DND-41 (cell line): ENCODE measurements at regions not wholly inside any gene's neighbourhood (a gene's known extent, or its start where the extent isn't known, plus 50 kb on each side); places are given as distances from the start of the nearest gene placed in this dataset.

Experiments
- ATAC-seq: fragments of 200-7000 bp; cut with Tn5 transposase; 3 replicates; pipeline ENCODE4 v1.9.1; 2021; ENCODE audit warnings: low read depth; ENCODE audit not compliant: insufficient read depth
- DNase-seq: peaks from one replicate; pipeline ENCODE4 v3.0.0-alpha.2; 2020
- H2AFZ ChIP-seq: 2 replicates; pipeline ENCODE4 v1.6.0; 2012; ENCODE audit warnings: low read depth, low read length
- H3K27ac ChIP-seq: 2 replicates; pipeline ENCODE4 v1.5.1; 2012; ENCODE audit warnings: low read length, inconsistent platforms
- H3K27me3 ChIP-seq: fragments of 200-600 bp; sonication (generic); 2 replicates; pipeline ENCODE4 v1.6.0; 2012; ENCODE audit warnings: low read length, mild to moderate bottlenecking, inconsistent platforms; ENCODE audit not compliant: insufficient read depth, poor library complexity
- H3K36me3 ChIP-seq: 2 replicates; pipeline ENCODE4 v1.5.1; 2012; ENCODE audit warnings: low read length, inconsistent platforms; ENCODE audit not compliant: insufficient read depth
- H3K4me1 ChIP-seq: 2 replicates; pipeline ENCODE4 v1.5.1; 2012; ENCODE audit warnings: mild to moderate bottlenecking, low read length; ENCODE audit not compliant: insufficient read depth
- H3K4me2 ChIP-seq: 2 replicates; pipeline ENCODE4 v1.6.0; 2012; ENCODE audit warnings: mild to moderate bottlenecking, moderate library complexity, low read length, inconsistent platforms; ENCODE audit not compliant: insufficient read depth
- H3K4me3 ChIP-seq, 2 experiments: fragments of 200-600 bp in 1 of 2; shearing (Covaris generic) in 1 of 2; 2 replicates each; pipeline ENCODE4 v1.5.1; 2012 to 2016; ENCODE audit warnings: inconsistent platforms in 2 of 2, low read length in 2 of 2, mild to moderate bottlenecking in 2 of 2, low read depth in 1 of 2, moderate library complexity in 1 of 2
- H3K79me2 ChIP-seq: 2 replicates; pipeline ENCODE4 v1.6.0; 2012; ENCODE audit warnings: low read length, inconsistent platforms; ENCODE audit not compliant: insufficient read depth
- H3K9ac ChIP-seq: 2 replicates; pipeline ENCODE4 v1.6.0; 2012; ENCODE audit warnings: low read depth, mild to moderate bottlenecking, inconsistent platforms, low read length, moderate library complexity
- H3K9me3 ChIP-seq: 2 replicates; pipeline ENCODE4 v1.5.1; 2012; ENCODE audit warnings: low read length, moderate library complexity, mild to moderate bottlenecking, inconsistent platforms; ENCODE audit not compliant: insufficient read depth, severe bottlenecking
- H4K20me1 ChIP-seq: 2 replicates; pipeline ENCODE4 v1.6.0; 2012; ENCODE audit warnings: low read length; ENCODE audit not compliant: insufficient read depth
- CTCF ChIP-seq: IDR thresholded peaks from 2 replicates; pipeline ENCODE4 v1.5.1; 2012; ENCODE audit warnings: borderline replicate concordance, low read length, moderate library complexity, mild to moderate bottlenecking; ENCODE audit not compliant: poor library complexity, severe bottlenecking; ENCODE audit errors: extremely low read depth
- EZH2 ChIP-seq: IDR thresholded peaks from 3 replicates; pipeline ENCODE4 v1.6.1; 2012; ENCODE audit warnings: borderline replicate concordance, low read depth, mild to moderate bottlenecking, moderate library complexity, low read length, inconsistent platforms; ENCODE audit not compliant: severe bottlenecking

GRCh38 chr11:81394311-81394710 lies 1339.4 kb downstream of the FAM181B start:
- no peak for DNase-seq
- Histone ChIP-seq H3K9me3 (no peaks in the 10 kb centered on the region), H2AFZ (no peak overlapping the region), H4K20me1 (no peaks in the 10 kb centered on the region), H3K79me2 (no peaks in the 10 kb centered on the region), H3K36me3 (no peaks in the 10 kb centered on the region), H3K27me3 (no peaks in the 10 kb centered on the region), H3K4me3 (no peak overlapping the region), H3K4me2 (no peak overlapping the region), H3K4me1 (no peaks in the 10 kb centered on the region), H3K27ac (no peak overlapping the region), H3K9ac (no peak overlapping the region)
- no peak for TF ChIP-seq EZH2
- no peak for TF ChIP-seq CTCF
- ATAC-seq = no peak

- no peak for DNase-seq
- Histone ChIP-seq H2AFZ (no peak overlapping the region), H3K79me2 (no peaks in the 10 kb centered on the region), H3K4me2 (no peak overlapping the region), H3K4me1 (no peaks in the 10 kb centered on the region), H3K36me3 (no peaks in the 10 kb centered on the region), H3K9ac (no peak overlapping the region), H3K27ac (no peak overlapping the region), H4K20me1 (no peaks in the 10 kb centered on the region), H3K27me3 (no peaks in the 10 kb centered on the region), H3K4me3 (no peak overlapping the region), H3K9me3 (no peaks in the 10 kb centered on the region)
- ATAC-seq = no peak
- no peak for TF ChIP-seq CTCF
- no peak for TF ChIP-seq EZH2
These were observed 1345.3 kb downstream of the FAM181B start for GRCh38 chr11:81388326-81388725.

- no peaks in the 10 kb centered on the region for H3K36me3 ChIP-seq
- no peak overlapping the region for H3K9ac ChIP-seq
- DNase-seq (no peak), ATAC-seq (no peak)
- no peak overlapping the region for H2AFZ ChIP-seq
- no peaks in the 10 kb centered on the region for H3K79me2 ChIP-seq
- no peak overlapping the region for H3K4me2 ChIP-seq
- H3K27ac ChIP-seq = no peak overlapping the region
- no peaks in the 10 kb centered on the region for H3K27me3 ChIP-seq
- no peaks in the 10 kb centered on the region for H4K20me1 ChIP-seq
- no peaks in the 10 kb centered on the region for H3K9me3 ChIP-seq
- TF ChIP-seq CTCF (no peak), EZH2 (no peak)
- no peaks in the 10 kb centered on the region for H3K4me1 ChIP-seq
- no peak overlapping the region for H3K4me3 ChIP-seq
These were observed 1353.3 kb downstream of the FAM181B start for GRCh38 chr11:81380395-81380794.

- Histone ChIP-seq H3K27me3 (no peaks in the 10 kb centered on the region), H3K9ac (no peak overlapping the region)
- TF ChIP-seq EZH2 (no peak), CTCF (no peak)
These were observed 1356.2 kb downstream of the FAM181B start for GRCh38 chr11:81377418-81377817.

More at GRCh38 chr11:81377418-81377817, 1356.2 kb downstream of the FAM181B start:
- no peak overlapping the region for H3K4me3 ChIP-seq
- no peaks in the 10 kb centered on the region for H3K9me3 ChIP-seq
- no peaks in the 10 kb centered on the region for H4K20me1 ChIP-seq
- ATAC-seq (no peak), DNase-seq (no peak)
- H3K4me1 ChIP-seq = no peaks in the 10 kb centered on the region
- no peaks in the 10 kb centered on the region for H3K79me2 ChIP-seq
- no peaks in the 10 kb centered on the region for H3K36me3 ChIP-seq
- no peak overlapping the region for H2AFZ ChIP-seq
- H3K27ac ChIP-seq = no peak overlapping the region
- no peak overlapping the region for H3K4me2 ChIP-seq
